Activated T-cell treated with anti-CD3 and anti-CD28 coated beads for 24 hours (primary cell): ENCODE measurements at regions not wholly inside any gene's neighbourhood (a gene's known extent, or its start where the extent isn't known, plus 50 kb on each side); places are given as distances from the start of the nearest gene placed in this dataset.

ENCODE experiments used
- DNase-seq: peaks from one replicate; pipeline ENCODE4 v3.0.0-alpha.2; 2020; ENCODE audit warnings: low read depth

DNA sequence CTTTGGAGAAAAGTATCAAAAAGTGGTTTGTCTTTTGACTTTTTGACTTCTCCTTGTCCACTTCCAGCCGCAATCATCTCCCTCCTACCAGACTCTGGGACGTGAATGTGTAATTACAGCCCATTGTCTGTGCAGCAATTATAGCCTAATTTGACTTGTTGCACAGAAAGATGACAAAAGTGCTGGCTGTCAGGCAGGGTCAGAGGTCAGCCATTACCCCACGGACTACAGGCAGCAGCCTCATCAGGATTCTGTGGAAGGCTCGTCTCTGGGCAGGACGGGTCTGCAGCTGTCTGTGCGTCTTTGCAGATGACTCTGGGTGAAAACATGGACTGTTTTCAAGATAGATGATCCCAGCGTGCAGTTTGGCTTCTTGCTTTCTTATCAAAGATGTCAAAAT lies 102.2 kb upstream of the EDNRB start:
- no peak for DNase-seq

DNA sequence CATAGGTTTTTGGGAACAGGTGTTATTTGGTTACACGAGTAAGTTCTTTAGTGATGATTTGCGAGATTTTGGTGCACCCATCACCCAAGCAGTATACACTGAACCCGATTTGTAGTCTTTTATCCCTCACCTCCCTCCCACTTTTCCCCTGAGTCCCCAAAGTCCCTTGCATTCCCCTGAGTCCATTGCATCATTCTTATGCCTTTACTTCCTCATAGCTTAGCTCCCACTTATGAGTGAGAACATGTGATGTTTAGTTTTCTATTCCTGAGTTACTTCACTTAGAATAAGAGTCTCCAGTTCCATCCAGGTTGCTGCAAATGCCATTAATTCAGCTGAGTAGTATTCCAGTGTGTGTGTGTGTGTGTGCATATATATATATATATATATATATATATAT lies 97.2 kb upstream of the EDNRB start:
- no peak for DNase-seq

DNA sequence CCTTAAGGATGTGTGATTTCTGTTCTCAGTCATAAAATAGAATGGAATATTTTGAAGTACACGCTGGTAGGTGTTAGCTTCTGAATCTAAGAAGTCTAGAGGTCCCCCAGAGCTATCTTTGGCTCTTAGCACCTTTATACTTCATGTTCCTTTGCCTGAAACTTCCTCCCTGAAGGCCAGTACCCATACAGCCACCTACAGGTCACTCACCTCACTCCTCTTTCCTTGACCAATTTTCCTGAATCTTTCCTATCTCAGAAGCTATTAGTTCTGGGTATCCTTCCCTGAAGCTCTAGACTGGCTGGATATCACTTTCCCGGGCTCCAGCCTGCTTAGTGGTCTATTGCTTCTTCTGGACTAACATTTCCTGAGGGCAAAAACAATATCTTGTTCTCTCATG lies 93.4 kb upstream of the EDNRB start:
- no peak for DNase-seq

DNA sequence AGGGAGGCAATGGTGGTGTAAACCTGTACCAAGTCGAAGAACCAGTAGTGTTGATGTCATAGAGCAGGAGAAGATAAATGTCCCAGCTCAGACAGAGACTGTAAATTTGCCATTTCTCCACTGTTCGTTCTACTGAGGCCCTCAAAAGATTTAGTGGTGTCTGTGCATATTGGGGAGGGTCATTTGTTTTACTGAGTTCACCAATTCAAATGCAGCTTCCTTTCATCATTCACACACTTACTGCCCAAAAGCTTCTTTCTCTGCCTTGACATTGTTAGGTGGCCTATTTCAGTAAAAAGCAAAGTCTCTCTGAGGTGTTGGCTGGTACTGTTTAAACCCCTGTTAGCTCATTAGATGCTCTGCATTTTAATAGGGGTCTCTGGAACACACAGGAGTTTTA lies 86.2 kb upstream of the EDNRB start:
- no peak for DNase-seq

DNA sequence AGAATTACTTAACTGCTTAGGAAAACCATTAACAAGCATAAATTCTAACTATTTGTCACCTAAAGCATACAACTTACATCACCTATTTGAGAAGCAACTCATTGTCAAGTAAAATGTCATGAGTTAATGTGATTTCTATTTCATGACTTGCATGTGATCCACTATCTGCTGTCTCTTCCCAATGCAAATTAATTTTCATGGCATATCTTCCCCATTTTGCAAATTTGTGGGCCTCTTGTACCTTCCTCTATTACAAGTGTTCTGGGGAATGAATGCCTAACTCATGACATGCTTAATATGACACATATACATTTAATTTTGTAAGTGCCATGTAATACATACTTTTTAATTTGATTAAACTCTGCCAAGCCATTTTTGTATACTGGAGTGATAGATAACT lies 81.1 kb upstream of the EDNRB start:
- no peak for DNase-seq

DNA sequence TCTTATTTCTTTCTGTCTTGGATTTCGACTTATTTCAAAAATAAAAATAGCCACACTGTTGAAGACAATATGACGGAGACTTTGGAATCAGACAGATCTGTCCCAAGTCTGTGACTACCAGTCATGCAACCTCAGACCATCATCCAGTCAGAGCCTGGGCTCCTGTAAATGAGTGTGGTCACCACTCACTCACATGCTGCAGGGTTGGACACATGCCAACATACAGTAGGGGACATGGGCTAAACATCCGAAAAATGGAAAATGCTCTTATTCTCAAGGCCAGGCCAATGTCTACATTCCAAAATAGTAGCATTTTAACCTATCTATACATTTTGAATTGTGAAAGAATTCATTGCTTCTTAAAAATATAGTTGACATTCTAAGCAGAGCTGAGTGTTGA lies 75.5 kb upstream of the EDNRB start:
- no peak for DNase-seq

DNA sequence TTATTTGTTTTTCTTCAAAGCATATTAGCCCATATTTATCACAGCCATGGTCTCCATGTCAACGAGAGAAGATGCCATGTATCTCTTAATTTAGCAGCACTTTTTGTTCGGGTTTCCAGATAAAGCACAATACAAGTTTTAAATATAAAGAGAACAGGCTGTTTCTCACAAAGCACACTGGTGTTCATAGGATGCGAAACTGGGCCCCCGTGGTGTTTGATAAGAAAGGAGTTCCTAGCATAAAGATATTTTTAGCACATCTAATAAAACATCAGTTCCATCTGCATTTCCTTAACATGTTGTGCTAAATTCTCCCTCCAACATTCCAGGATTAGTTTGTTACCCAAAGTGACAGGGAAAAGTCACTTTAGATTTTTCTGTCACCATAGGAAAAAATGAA lies 72.4 kb upstream of the EDNRB start:
- DNase-seq, result no peak

DNA sequence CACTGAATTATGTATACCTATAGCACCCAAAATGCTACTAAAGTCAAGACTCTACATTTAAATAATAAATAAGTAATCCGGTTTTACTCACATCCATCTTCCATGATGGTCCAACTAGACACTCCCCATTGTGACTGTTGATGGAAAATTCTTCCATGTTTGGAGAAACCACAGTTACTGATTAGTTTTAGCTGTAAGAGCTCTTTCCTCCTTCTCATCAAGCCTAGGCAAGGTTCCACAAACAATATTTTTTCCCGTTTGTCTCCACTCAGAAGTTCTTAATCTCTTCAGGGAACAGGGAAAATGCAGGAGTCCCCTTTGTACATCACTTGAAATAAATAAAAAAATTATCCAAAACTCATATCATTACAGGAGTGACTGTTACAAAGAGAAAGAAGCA lies 70.7 kb upstream of the EDNRB start:
- DNase-seq, result no peak

DNA sequence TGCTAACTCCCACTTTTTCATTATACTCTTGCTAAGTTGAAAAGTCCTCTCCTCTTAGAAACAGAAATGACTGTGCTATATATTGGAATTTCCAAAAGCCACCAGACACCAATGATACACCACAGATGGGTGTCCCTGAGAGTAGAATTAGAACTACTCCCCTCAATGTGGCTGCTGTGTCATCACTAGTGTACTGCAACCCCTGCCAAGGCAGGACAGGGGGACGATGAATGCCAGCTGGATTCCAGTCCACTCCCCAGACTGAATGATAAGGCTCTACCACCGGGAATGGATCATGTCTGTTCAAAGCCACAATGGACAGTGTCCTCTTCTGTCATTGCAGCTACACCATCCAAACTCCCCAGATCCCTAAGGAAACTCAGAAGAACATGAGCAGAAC lies 69.7 kb upstream of the EDNRB start:
- DNase-seq, result no peak

DNA sequence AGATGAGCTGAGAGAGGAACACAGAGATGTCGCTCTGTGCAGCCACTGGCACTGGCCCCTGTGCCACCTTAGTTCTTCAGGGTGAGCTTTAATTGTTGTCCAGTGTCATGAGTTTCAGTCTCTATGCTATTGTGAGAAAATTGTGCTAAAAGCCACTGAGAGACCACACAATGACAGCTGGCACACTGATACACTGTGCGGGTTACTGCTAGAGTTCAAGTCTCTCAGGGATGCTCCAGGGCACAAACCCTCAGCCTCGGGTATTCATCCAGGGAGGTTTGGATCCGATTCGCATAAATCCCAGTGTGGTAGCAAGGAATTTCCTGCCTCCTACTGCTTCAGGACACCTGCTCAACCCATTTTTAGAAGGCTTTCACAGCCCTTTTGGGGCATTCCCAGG lies 68.1 kb upstream of the EDNRB start:
- DNase-seq, result no peak

DNA sequence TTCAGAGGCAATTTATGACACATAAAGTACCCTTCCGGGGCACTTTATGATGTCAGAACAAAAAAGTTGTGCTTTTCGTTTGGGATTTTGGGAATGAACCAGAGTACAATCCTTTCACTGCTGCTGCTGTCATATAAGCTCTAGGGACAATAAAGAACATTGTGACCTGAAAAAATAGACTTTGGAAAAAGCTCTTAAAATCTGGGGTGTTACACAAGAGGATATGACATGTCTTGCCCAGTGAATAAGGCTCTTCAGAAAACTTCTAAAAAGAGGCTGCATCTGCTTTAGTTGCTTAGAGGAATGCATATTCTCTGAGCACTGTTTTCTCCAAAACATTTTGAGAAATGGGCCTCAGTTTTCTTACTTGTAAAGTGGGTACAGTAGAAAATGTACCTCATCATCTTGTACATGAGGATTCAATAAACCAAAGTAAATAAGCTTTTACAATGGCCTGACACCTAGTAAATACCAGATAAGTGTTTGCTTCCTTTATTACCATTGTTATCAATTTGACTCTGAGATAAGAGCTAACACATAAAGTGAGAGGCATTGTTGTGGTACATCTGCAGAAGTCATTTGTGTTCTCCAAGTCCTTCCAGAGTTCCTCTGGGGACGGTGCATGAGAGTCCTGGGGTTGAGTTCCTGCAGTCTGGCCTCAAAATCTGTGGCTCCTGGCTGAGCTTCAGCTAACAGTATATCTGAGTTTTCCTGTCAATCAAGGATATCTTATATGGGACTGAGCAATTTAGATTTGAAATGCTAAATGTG lies 67.4 kb upstream of the EDNRB start:
- no peak for DNase-seq

DNA sequence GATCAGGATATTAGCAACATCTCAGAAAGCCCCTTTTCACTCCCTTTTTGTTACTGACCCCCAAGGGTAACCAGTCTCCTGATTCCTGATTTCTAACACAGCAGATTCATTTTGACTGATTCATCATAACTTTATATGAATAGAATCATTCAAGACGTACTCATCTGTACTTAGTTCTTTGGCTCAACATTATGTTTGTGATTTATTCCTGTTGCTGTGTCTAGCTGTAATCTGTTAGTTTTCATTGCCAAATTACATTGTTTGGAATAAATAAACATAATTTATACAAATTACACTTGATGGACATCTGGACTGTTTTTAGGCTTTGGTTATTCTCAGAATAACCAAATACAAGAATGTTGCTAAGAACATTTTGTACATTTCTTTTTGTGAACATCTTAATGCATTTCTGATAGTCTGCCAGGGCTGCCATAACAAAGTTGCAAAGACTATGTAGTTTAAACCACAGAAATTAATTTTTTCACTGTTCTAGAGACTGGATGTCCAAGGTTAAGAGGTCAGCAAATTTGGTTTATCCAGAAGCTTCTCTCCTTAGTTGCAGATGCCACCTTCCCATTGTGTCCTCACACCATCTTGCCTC lies 62.8 kb upstream of the EDNRB start:
- DNase-seq, result no peak

DNA sequence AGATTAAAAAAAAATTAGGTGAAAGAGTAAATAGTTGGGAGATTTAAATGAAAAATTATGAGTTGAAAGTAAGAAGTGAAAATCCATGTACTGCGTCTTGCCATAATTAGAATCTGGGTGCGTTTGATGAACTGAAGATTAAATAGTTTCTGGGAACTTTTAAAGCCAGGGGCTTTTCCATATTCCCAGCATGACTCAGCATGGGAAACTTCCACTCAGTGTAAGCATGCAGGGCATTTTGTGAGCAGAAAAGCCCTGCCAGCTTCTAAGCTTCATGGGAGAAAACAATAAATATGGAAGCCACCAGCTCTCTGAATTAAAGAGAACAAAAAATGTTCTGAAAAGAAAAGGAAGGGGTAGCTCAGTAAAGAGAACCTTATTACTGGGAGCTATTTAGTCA lies 62.0 kb upstream of the EDNRB start:
- no peak for DNase-seq

DNA sequence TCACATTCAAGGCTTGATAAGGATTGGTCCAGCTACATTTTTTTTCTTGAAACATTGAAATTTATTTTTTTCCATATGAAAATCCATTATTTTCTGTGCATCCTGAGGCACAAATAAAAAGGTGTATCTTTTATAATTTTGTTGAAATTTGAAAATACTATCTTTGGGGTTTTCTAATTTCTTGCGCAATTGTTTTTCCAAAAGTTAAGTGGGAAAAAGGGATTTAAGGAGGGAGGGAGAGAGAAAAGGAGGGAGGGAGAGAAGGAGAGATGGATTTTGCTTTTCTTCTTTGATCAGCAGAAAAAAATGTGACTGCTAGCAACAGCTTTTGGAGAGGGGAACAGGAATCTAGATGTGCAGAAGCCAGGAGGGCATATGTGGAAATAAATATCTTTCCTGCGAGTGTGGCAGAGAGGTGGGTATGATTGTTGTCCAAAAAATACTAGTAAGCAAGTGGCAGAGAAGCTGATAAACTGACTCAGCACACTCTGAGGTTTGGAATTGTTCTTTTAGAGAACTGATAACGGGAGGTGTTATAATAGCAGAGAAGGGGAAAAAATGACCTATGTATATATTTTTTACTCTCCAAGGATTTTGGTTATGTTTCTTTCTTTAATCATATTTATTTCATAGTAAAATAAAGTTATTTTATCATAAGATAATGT lies 61.2 kb upstream of the EDNRB start:
- DNase-seq, result no peak

DNA sequence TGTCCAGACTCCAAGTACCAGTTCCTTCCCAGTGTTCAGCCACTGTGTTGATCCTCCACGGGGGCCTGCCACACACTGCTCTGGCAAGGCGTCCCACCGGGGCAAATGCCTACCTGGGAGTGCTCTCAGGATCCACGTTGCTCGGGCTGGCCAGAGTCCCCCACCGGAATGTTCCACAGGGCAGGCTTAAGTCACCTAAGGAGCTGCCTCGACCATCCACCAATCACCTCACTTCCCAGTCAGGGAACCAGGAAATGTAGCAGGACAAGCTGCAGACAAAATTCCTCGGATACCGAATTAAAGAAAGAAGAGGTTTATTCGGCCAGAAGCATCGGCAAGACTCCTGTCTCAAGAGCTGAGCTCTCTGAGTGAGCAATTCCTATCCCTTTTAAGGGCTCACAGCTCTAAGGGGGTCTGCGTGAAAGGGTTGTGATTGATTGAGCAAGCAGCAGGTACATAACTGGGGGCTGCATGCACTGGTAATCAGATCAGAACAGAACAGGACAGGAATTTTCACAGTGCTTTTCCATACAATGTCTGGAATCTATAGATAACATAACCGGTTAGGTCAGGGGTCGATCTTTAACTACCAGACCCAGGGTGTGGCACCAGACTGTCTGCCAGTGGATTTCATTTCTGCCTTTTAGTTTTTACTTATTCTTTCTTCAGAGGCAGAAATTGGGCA lies 56.9 kb upstream of the EDNRB start:
- no peak for DNase-seq

DNA sequence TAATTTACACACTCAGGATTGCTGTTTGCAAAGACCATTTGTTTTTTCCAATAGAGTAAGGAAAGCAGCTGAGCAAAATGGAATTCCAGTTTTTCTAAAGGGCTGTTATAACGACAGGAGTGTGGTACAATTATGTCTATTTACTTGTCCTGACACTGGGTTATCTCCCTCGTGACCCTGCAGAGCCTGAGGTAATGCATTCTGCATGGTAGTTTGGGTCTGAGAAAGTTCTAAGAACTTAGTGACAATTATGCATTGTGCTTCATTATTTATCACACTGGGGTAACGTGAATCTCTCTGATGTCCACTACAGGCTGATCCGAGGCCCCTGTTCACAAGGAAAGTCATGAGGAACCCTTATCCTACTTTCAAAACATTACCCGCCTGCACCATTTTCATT lies 50.7 kb upstream of the EDNRB start:
- DNase-seq, result no peak
